Sigmoid colon (tissue), 4 donors: ENCODE measurements at regions not wholly inside any gene's neighbourhood (a gene's known extent, or its start where the extent isn't known, plus 50 kb on each side); places are given as distances from the start of the nearest gene placed in this dataset.

Experiments
- EP300 ChIP-seq, 4 donors: sonication (generic); formaldehyde crosslinking; IDR thresholded peaks; one replicate each; pipeline ENCODE4 v1.6.1; 2017; ENCODE audit warnings: antibody characterized with exemption in 4 of 4
- POLR2A ChIP-seq, 2 donors: fragments of 450-650 bp; IDR thresholded peaks; one replicate each; pipeline ENCODE4 v1.6.1; 2016; ENCODE audit warnings: antibody characterized with exemption in 2 of 2, mild to moderate bottlenecking in 2 of 2, moderate library complexity in 2 of 2
- POLR2AphosphoS5 ChIP-seq, 4 donors: sonication (generic); formaldehyde crosslinking; IDR thresholded peaks; one replicate each; pipeline ENCODE4 v1.6.1; 2017; ENCODE audit warnings: antibody characterized with exemption in 4 of 4
- TF ChIP-seq, protein P1 (sequence below), 4 experiments: fragments of 450-650 bp in 3 of 4; fragments of 200-600 bp in 1 of 4; IDR thresholded peaks; one replicate each; pipeline ENCODE4 v1.5.1; 2016 to 2019; ENCODE audit warnings: antibody characterized with exemption in 4 of 4, mild to moderate bottlenecking in 3 of 4, moderate library complexity in 2 of 4

DNA sequence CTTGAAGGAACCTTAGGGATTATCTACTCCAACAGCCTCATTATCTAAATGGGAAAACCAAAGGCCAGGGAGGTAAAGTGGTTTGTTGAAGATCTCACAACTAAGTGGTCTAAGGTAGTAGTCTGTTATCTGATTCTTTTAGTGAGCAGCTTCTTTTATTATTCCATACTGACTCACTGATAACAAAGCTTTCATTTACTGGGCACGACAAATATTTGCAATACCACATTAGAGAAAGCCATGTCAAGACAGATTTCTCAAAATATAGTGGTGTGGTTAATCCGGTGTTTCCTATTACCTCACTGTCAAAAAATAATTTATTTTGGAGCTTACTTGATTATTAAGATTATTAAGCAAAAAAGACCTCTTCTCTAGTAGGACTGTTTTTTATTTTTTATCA lies 369.1 kb downstream of the S1PR1 start:
- TF ChIP-seq, protein P1, sequence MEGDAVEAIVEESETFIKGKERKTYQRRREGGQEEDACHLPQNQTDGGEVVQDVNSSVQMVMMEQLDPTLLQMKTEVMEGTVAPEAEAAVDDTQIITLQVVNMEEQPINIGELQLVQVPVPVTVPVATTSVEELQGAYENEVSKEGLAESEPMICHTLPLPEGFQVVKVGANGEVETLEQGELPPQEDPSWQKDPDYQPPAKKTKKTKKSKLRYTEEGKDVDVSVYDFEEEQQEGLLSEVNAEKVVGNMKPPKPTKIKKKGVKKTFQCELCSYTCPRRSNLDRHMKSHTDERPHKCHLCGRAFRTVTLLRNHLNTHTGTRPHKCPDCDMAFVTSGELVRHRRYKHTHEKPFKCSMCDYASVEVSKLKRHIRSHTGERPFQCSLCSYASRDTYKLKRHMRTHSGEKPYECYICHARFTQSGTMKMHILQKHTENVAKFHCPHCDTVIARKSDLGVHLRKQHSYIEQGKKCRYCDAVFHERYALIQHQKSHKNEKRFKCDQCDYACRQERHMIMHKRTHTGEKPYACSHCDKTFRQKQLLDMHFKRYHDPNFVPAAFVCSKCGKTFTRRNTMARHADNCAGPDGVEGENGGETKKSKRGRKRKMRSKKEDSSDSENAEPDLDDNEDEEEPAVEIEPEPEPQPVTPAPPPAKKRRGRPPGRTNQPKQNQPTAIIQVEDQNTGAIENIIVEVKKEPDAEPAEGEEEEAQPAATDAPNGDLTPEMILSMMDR (IDR thresholded peaks at IDR 0.05) = no peak
- TF ChIP-seq POLR2AphosphoS5 (IDR thresholded peaks at IDR 0.05) (no peak), EP300 (IDR thresholded peaks at IDR 0.05) (no peak), POLR2A (IDR thresholded peaks at IDR 0.05) (no peak)
